ENCODE measurements at regions not wholly inside any gene's neighbourhood (a gene's known extent, or its start where the extent isn't known, plus 50 kb on each side); places are given as distances from the start of the nearest gene placed in this dataset.
A peak's percentile ranks its signal among the peaks of the same experiment; 100 is the strongest.

DNA sequence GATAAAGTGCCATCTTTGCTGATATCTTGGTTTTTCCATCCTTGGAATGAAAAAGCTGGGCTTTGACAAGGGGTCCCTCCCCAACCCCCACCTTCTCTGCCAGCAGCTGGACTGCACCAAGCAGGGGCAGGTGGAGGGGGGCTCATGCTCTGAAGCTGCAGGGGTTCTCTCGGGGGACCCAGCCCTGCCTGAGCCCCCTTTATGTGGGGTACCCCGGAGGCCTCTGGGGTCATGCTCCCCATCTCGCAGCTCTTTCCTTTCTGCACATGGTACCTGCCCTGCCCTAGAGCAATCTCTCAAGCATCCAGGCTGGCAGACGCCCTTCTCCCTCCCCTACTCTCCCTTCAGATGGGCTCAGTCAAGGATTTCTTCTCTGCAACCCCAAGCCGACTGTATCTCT lies 146.7 kb upstream of the PTPN1 start:
- Histone ChIP-seq H3K36me3 (ENCODE audit: control insufficient read depth, insufficient read depth, low read length) (no peaks in the 10 kb centered on the region), H3K79me2 (ENCODE audit: control insufficient read depth, insufficient read depth, low read length) (no peaks in the 10 kb centered on the region), H3K9me1 (ENCODE audit: control insufficient read depth, insufficient read depth, low read length) (no peaks in the 10 kb centered on the region), H3K4me1 (replicated peaks in 1 of 2; ENCODE audit: control insufficient read depth in 2 of 2, insufficient read depth in 2 of 2, low read length in 2 of 2) (peaks cover under 1 to 8% of the 10 kb centered on the region in 2 experiments; a peak in 3 of 5 replicates), H2AFZ (ENCODE audit: low read depth, low read length) (no peak overlapping the region), H4K20me1 (replicated peaks; ENCODE audit: control insufficient read depth, insufficient read depth, low read length) (no peaks in the 10 kb centered on the region), H3K9me3 (replicated peaks; ENCODE audit: control insufficient read depth, insufficient read depth, low read depth, low read length) (no peaks in the 10 kb centered on the region), H3K4me2 (ENCODE audit: insufficient read depth, low read length) (no peak overlapping the region), H3K27ac (ENCODE audit: extremely low read depth, low read depth, low read length) (no peak overlapping the region), H3K27me3 (ENCODE audit: control insufficient read depth in 2 of 2, insufficient read depth in 2 of 2, low read length in 2 of 2) (no peaks in the 10 kb centered on the region), H3K9ac (ENCODE audit: insufficient read depth in 1 of 2, low read depth in 2 of 2, low read length in 2 of 2) (no peak overlapping the region), H3K4me3 (no peak overlapping the region)
- ChIA-PET POLR2A (interaction anchor here (2.3 kb wide), 1 partner anchor 8 kb away, joined by 9 read pairs; no protein-coding TSS in a partner anchor), CTCF (ENCODE audit: low intra/inter-chr PET ratio) (no interaction called here)
- no peak for DNase-seq (ENCODE audit: extremely low read depth in 1 of 4, low spot score in 3 of 4)
- WGBS (ENCODE audit: insufficient coverage, low coverage, missing lambda C conversion rate) = 7% methylated on average over 3 of the region's 5 CpGs
- ATAC-seq = no peak
- no peak for FAIRE-seq
- no peak for TF ChIP-seq SETDB1 (IDR thresholded peaks at IDR 0.05; ENCODE audit: low read length)
- TF ChIP-seq, protein P1, sequence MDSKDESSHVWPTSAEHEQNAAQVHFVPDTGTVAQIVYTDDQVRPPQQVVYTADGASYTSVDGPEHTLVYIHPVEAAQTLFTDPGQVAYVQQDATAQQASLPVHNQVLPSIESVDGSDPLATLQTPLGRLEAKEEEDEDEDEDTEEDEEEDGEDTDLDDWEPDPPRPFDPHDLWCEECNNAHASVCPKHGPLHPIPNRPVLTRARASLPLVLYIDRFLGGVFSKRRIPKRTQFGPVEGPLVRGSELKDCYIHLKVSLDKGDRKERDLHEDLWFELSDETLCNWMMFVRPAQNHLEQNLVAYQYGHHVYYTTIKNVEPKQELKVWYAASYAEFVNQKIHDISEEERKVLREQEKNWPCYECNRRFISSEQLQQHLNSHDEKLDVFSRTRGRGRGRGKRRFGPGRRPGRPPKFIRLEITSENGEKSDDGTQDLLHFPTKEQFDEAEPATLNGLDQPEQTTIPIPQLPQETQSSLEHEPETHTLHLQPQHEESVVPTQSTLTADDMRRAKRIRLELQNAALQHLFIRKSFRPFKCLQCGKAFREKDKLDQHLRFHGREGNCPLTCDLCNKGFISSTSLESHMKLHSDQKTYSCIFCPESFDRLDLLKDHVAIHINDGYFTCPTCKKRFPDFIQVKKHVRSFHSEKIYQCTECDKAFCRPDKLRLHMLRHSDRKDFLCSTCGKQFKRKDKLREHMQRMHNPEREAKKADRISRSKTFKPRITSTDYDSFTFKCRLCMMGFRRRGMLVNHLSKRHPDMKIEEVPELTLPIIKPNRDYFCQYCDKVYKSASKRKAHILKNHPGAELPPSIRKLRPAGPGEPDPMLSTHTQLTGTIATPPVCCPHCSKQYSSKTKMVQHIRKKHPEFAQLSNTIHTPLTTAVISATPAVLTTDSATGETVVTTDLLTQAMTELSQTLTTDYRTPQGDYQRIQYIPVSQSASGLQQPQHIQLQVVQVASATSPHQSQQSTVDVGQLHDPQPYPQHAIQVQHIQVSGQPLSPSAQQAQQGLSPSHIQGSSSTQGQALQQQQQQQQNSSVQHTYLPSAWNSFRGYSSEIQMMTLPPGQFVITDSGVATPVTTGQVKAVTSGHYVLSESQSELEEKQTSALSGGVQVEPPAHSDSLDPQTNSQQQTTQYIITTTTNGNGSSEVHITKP (IDR thresholded peaks at IDR 0.05; ENCODE audit: partially characterized antibody) = peak; percentile 65
- in situ Hi-C loops (cut with MboI) (no loop called here), intact Hi-C loops (cut with micrococcal nuclease) (no loop called here)
- no TSS peak for BruUV-seq (replicated peaks)

Data from K562 (cell line).